Mucosa of descending colon (tissue), 3 donors: ENCODE measurements at regions not wholly inside any gene's neighbourhood (a gene's known extent, or its start where the extent isn't known, plus 50 kb on each side); places are given as distances from the start of the nearest gene placed in this dataset.
A peak's percentile ranks its signal among the peaks of the same experiment; 100 is the strongest.
"Not testable (repeated sequence)": the region's sequence is repeated elsewhere in the genome, so short reads cannot be mapped to it uniquely, and the experiment has no call there.

Source experiments
- ATAC-seq: fragments of 200-7000 bp; cut with Tn5 transposase; one replicate; pipeline ENCODE4 v1.9.1; 2020; ENCODE audit warnings: mild to moderate bottlenecking, moderate library complexity
- DNase-seq, 3 donors: peaks; one replicate each; pipeline ENCODE4 v3.0.0-alpha.2; 2020
- H3K36me3 ChIP-seq: fragments of 200-600 bp; one replicate; pipeline ENCODE4 v1.8.0; 2021; ENCODE audit warnings: low read depth, mild to moderate bottlenecking
- H3K4me1 ChIP-seq: fragments of 200-600 bp; one replicate; pipeline ENCODE4 v1.8.0; 2021; ENCODE audit warnings: low read depth, mild to moderate bottlenecking
- H3K4me3 ChIP-seq: fragments of 200-600 bp; one replicate; pipeline ENCODE4 v1.8.0; 2021; ENCODE audit warnings: mild to moderate bottlenecking
- H3K9me3 ChIP-seq: fragments of 200-600 bp; one replicate; pipeline ENCODE4 v1.8.0; 2021; ENCODE audit warnings: mild to moderate bottlenecking
- intact Hi-C, 2 donors: fragments of 100-400 bp; cut with DNase I in 1 of 2; cut with micrococcal nuclease in 1 of 2; formaldehyde crosslinking; loops; one replicate each; pipeline versions ENCODE4 v1.11.0 to v1.11.1; 2022; cut with DNase I, micrococcal nuclease
- TF ChIP-seq, protein P1 (sequence below): fragments of 200-600 bp; IDR thresholded peaks from one replicate; pipeline ENCODE4 v1.8.0; 2022; ENCODE audit warnings: antibody characterized with exemption, mild to moderate bottlenecking
- donor health status: DM: no; HTN: no; CAD: no; lungs with moderate emphysema.
- donor health status: DM: no; HTN: no; CAD: no.
- donor health status: DM: no; HTN: yes; CAD: no.

DNA sequence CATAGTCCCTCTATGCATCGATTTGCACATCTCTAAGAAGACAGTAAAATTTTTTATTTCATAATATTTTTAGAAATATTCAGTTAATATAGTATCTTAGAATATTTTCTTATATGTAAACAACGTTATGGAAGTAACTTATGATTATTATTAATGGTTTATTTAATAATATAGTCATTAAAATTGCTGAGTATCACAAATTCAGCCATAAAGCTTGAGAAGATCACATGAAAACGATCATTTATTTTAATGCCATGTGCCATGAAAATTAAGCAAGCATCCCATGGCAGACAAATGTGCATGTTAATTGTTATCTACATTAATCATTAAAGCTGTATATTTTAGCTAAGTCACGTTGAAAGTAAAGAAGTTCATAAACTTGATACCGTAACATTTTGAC, 907.1 kb downstream of the KCNT2 start:
- Histone ChIP-seq H3K4me1 (no peaks in the 10 kb centered on the region), H3K9me3 (no peaks in the 10 kb centered on the region), H3K36me3 (no peaks in the 10 kb centered on the region), H3K4me3 (no peak overlapping the region)
- intact Hi-C loops = no loop called here
- no peak for ATAC-seq
- TF ChIP-seq, protein P1, sequence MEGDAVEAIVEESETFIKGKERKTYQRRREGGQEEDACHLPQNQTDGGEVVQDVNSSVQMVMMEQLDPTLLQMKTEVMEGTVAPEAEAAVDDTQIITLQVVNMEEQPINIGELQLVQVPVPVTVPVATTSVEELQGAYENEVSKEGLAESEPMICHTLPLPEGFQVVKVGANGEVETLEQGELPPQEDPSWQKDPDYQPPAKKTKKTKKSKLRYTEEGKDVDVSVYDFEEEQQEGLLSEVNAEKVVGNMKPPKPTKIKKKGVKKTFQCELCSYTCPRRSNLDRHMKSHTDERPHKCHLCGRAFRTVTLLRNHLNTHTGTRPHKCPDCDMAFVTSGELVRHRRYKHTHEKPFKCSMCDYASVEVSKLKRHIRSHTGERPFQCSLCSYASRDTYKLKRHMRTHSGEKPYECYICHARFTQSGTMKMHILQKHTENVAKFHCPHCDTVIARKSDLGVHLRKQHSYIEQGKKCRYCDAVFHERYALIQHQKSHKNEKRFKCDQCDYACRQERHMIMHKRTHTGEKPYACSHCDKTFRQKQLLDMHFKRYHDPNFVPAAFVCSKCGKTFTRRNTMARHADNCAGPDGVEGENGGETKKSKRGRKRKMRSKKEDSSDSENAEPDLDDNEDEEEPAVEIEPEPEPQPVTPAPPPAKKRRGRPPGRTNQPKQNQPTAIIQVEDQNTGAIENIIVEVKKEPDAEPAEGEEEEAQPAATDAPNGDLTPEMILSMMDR = no peak
- no peak for DNase-seq

DNA sequence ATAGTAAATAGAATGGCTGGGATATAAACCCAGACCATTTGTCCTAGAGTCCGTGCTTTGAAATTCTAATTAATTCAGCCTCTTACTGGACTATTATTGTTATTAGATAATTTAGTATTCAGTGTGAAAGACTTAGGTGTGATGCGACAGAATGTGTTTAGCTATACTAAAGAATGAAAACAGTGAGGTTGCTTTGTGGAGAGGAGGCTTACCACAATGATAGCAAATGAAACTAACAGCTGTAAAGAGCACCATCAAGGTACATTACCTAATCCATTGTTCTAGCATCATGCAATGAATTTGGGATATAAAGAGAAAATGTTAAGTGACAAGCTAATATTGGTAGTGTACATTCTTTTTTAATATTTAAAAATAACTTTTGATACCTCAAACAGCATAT, 911.1 kb downstream of the KCNT2 start:
- intact Hi-C loops = no loop called here
- TF ChIP-seq, protein P1 = no peak

DNA sequence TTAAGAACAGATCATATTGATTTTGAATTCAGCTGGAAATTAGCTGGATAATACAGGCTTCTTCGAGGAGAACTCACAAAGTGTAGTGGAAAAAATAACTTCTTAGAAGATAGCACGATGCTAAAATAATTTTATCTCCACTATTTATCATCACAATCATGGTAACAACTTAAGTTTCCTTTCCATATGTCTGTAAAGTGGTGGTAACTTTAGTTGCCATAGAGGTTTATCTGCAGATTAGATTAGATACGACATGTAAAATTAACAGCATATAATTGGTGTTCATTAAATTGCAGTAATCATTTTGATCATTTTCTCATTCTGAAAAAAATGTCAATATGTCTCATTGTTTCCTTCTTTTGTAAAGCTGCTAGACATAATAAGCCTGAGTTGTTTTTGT, 921.5 kb downstream of the KCNT2 start:
- no peaks in the 10 kb centered on the region for H3K36me3 ChIP-seq
- H3K4me1 ChIP-seq = no peaks in the 10 kb centered on the region
- ATAC-seq (no peak), DNase-seq (no peak)
- no peaks in the 10 kb centered on the region for H3K9me3 ChIP-seq
- TF ChIP-seq, protein P1 = no peak
- no peak overlapping the region for H3K4me3 ChIP-seq
- intact Hi-C loops = no loop called here

More for the DNA sequence above, 911.1 kb downstream of the KCNT2 start:
- no peaks in the 10 kb centered on the region for H3K9me3 ChIP-seq
- H3K36me3 ChIP-seq = no peaks in the 10 kb centered on the region
- DNase-seq = no peak
- no peaks in the 10 kb centered on the region for H3K4me1 ChIP-seq
- no peak for ATAC-seq
- no peak overlapping the region for H3K4me3 ChIP-seq

DNA sequence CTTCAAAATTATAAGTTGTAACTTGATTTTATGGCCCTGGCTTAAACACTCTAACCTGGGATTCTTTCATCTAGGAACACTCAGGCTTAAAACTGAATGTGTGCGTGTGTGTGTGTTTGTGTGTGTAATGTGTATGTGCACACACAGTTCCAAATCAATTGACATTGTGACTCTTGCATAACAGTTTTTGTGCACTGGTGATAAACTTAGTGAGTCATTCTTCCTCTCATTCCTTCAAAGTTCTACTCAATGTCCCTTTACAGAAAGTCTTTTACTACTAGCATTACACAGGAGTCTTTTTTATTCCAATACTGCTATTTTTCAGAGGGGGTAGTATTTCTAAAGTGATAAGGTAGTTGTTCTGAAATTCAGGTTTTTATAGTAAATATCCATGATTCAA, 943.6 kb downstream of the KCNT2 start:
- intact Hi-C loops = no loop called here
- H3K36me3 ChIP-seq = no peaks in the 10 kb centered on the region
- no peaks in the 10 kb centered on the region for H3K4me1 ChIP-seq
- no peaks in the 10 kb centered on the region for H3K9me3 ChIP-seq
- TF ChIP-seq, protein P1 = no peak
- DNase-seq (no peak), ATAC-seq (peak; percentile 48)
- no peak overlapping the region for H3K4me3 ChIP-seq

DNA sequence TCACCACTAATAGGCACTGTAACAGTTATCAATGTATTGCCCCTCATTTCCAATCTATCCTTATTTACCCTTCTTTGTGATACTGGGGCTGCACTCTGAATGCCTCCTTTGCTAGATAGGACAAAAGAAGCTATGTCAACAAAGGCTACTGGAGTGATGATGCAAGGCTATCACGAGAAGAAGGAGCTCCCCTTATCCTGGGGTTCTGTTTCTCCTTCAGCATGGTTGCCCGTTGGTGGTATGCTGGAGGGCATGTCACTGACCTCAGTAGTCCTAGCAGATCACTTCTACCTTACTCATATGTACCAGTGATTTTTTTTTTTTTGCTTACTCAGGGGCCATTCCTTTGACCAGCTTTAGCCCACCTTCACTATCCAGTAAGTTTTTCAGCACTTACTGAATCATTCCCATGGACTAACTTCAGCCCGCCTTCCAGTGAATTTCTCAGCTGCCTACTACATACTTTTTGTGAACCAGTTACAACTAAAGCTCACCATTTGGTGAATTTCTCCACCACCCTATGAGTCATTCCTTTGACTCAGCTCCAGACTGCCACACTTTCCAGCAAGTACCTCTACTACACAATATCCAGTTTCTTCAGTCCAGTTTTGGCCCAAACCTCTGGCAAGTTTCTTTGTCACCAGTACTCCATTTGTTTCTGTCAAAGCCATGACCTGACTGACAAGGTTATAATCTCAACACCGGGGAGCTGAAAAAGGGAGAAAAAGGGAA, 944.5 kb downstream of the KCNT2 start:
- H3K4me1 ChIP-seq = no peaks in the 10 kb centered on the region
- ATAC-seq (peak; percentile 31), DNase-seq (no peak)
- H3K4me3 ChIP-seq = no peak overlapping the region
- TF ChIP-seq, protein P1 = no peak
- no peaks in the 10 kb centered on the region for H3K9me3 ChIP-seq
- H3K36me3 ChIP-seq = no peaks in the 10 kb centered on the region
- intact Hi-C loops = no loop called here

DNA sequence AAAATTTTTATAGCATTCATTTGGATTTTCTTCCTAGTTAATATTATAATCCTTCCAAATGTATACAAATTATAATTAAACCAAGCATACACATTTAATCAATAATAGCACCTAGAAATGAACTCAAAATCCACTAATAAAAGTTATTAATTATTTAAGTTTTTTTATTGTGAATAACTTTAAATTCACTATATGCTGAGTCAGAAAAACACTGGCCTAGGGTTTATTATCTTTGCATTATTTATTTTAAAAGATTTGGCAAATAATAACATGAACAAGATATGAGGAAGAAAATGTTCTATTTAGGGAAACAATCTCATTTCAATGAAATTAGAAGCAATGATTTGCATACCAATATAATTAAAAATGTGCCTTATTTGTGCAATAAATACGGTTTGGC, 951.5 kb downstream of the KCNT2 start:
- ATAC-seq = no peak
- H3K4me3 ChIP-seq = no peak overlapping the region
- no peak for DNase-seq
- intact Hi-C loops = no loop called here
- no peaks in the 10 kb centered on the region for H3K4me1 ChIP-seq
- H3K36me3 ChIP-seq = no peaks in the 10 kb centered on the region
- TF ChIP-seq, protein P1 = no peak
- H3K9me3 ChIP-seq = no peaks in the 10 kb centered on the region

DNA sequence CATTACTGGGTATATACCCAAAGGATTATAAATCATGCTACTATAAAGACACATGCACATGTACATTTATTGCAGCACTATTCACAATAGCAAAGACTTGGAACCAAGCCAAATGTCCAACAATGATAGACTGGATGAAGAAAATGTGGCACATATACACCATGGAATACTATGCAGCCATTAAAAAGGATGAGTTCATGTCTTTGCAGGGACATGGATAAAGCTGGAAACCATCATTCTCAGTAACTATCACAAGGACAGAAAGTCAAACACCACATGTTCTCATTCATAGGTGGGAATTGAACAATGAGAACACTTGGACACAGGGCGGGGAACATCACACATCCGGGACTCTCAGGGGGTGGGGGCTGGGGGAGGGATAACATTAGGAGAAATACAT, 959.4 kb downstream of the KCNT2 start:
- H3K4me3 ChIP-seq, H3K36me3 ChIP-seq, H3K4me1 ChIP-seq, ATAC-seq, H3K9me3 ChIP-seq, DNase-seq, intact Hi-C loops: not testable (repeated sequence)
